Liver (tissue), 8 donors: ENCODE measurements at regions not wholly inside any gene's neighbourhood (a gene's known extent, or its start where the extent isn't known, plus 50 kb on each side); places are given as distances from the start of the nearest gene placed in this dataset.

Experiments used
- DNase-seq: peaks from one replicate; pipeline ENCODE4 v3.0.0-alpha.2; 2017; ENCODE audit warnings: low spot score
- H3K27ac ChIP-seq, 2 donors: one replicate each; pipeline ENCODE4 v1.7.0; 2013; ENCODE audit warnings: inconsistent platforms in 2 of 2, low read length in 2 of 2, control low read depth in 1 of 2, low read depth in 1 of 2, mild to moderate bottlenecking in 1 of 2
- H3K27me3 ChIP-seq, 4 donors: one replicate each; pipeline versions ENCODE4 v1.6.1 to v1.7.0; 2013; ENCODE audit warnings: low read length in 3 of 4, inconsistent platforms in 1 of 4, mild to moderate bottlenecking in 1 of 4, moderate library complexity in 1 of 4; ENCODE audit not compliant: control insufficient read depth in 4 of 4, insufficient read depth in 4 of 4
- H3K36me3 ChIP-seq, 4 donors: one replicate each; pipeline versions ENCODE4 v1.6.1 to v1.7.0; 2013; ENCODE audit warnings: low read length in 3 of 4, mild to moderate bottlenecking in 3 of 4, low read depth in 1 of 4, moderate library complexity in 1 of 4; ENCODE audit not compliant: control insufficient read depth in 4 of 4, insufficient read depth in 3 of 4
- H3K4me1 ChIP-seq, 4 donors: one replicate each; pipeline versions ENCODE4 v1.6.1 to v1.7.0; 2013; ENCODE audit warnings: low read length in 3 of 4, mild to moderate bottlenecking in 3 of 4, moderate library complexity in 1 of 4; ENCODE audit not compliant: control insufficient read depth in 4 of 4, insufficient read depth in 4 of 4
- H3K4me3 ChIP-seq, 3 donors: one replicate each; pipeline versions ENCODE4 v1.6.1 to v1.7.0; 2013; ENCODE audit warnings: low read length in 3 of 3, control low read depth in 1 of 3, low read depth in 1 of 3, mild to moderate bottlenecking in 1 of 3
- H3K9ac ChIP-seq, 2 donors: one replicate each; pipeline ENCODE4 v1.7.0; 2013; ENCODE audit warnings: low read length in 2 of 2, mild to moderate bottlenecking in 2 of 2, moderate library complexity in 2 of 2, control low read depth in 1 of 2, low read depth in 1 of 2
- H3K9me3 ChIP-seq, 4 donors: one replicate each; pipeline versions ENCODE4 v1.6.1 to v1.7.0; 2013; ENCODE audit warnings: low read length in 3 of 4; ENCODE audit not compliant: control insufficient read depth in 4 of 4
- EGR1 ChIP-seq, 2 donors: IDR thresholded peaks; 2 replicates each; pipeline ENCODE4 v1.6.1; 2016 to 2018; ENCODE audit warnings: antibody characterized with exemption in 2 of 2, low read depth in 2 of 2
- FOXA1 ChIP-seq: IDR thresholded peaks from 2 replicates; pipeline ENCODE4 v1.6.1; 2016; ENCODE audit warnings: antibody characterized with exemption
- FOXA2 ChIP-seq: IDR thresholded peaks from 2 replicates; pipeline ENCODE4 v1.6.1; 2016; ENCODE audit warnings: antibody characterized with exemption
- GABPA ChIP-seq, 2 donors: IDR thresholded peaks in 1 of 2; conservative IDR thresholded peaks in 1 of 2; 2 replicates each; pipeline ENCODE4 v1.6.1; 2016; ENCODE audit warnings: antibody characterized with exemption in 2 of 2, mild to moderate bottlenecking in 1 of 2, moderate library complexity in 1 of 2
- HNF4A ChIP-seq, 2 donors: conservative IDR thresholded peaks; 2 replicates each; pipeline ENCODE4 v1.6.1; 2016; ENCODE audit warnings: antibody characterized with exemption in 2 of 2, mild to moderate bottlenecking in 2 of 2
- HNF4G ChIP-seq: IDR thresholded peaks from 2 replicates; pipeline ENCODE4 v1.6.1; 2016; ENCODE audit warnings: antibody characterized with exemption
- JUND ChIP-seq, 2 donors: IDR thresholded peaks; 2 replicates each; pipeline ENCODE4 v1.6.1; 2016; ENCODE audit warnings: antibody characterized with exemption in 2 of 2
- NR2F2 ChIP-seq: IDR thresholded peaks from 2 replicates; pipeline ENCODE4 v1.6.1; 2016; ENCODE audit warnings: antibody characterized with exemption
- RAD21 ChIP-seq, 2 donors: IDR thresholded peaks; 2 replicates each; pipeline ENCODE4 v1.6.1; 2016; ENCODE audit warnings: antibody characterized with exemption in 2 of 2, mild to moderate bottlenecking in 2 of 2
- RXRA ChIP-seq, 2 donors: IDR thresholded peaks; 2 replicates each; pipeline ENCODE4 v1.6.1; 2017 to 2018; ENCODE audit warnings: antibody characterized with exemption in 2 of 2, mild to moderate bottlenecking in 1 of 2
- SP1 ChIP-seq: IDR thresholded peaks from 2 replicates; pipeline ENCODE4 v1.6.1; 2018; ENCODE audit warnings: antibody characterized with exemption, mild to moderate bottlenecking
- TAF1 ChIP-seq: conservative IDR thresholded peaks from 2 replicates; pipeline ENCODE4 v1.6.1; 2016; ENCODE audit warnings: antibody characterized with exemption, mild to moderate bottlenecking
- YY1 ChIP-seq: IDR thresholded peaks from 2 replicates; pipeline ENCODE4 v1.6.1; 2016; ENCODE audit warnings: antibody characterized with exemption, mild to moderate bottlenecking
- WGBS: extraction: QIAGEN DNeasy Blood & Tissue Kit; methylation state at CpG from one replicate; pipeline ENCODE4 v1.1.7; 2013; 5-methylcytosine and 5-hydroxymethylcytosine counted together
- TF ChIP-seq, protein P1 (sequence below): IDR thresholded peaks from 2 replicates; pipeline ENCODE4 v1.6.1; 2016; ENCODE audit warnings: antibody characterized with exemption
- TF ChIP-seq, protein P2 (sequence below): fragments of 150-350 bp; IDR thresholded peaks from 2 replicates; pipeline ENCODE4 v1.5.1; 2017; ENCODE audit warnings: improper control_type of control experiment, low read depth, low read length; ENCODE audit not compliant: missing input control
- TF ChIP-seq, protein P3 (sequence below): IDR thresholded peaks from 2 replicates; pipeline ENCODE4 v1.6.1; 2016; ENCODE audit warnings: antibody characterized with exemption
- TF ChIP-seq, protein P4 (sequence below): IDR thresholded peaks from 2 replicates; pipeline ENCODE4 v1.6.1; 2016; ENCODE audit warnings: antibody characterized with exemption
- TF ChIP-seq, protein P5 (sequence below): IDR thresholded peaks from 2 replicates; pipeline ENCODE4 v1.6.1; 2016; ENCODE audit warnings: antibody characterized with exemption, mild to moderate bottlenecking
- donor health status: healthy.
- donor health status: healthy.
- donor health status: healthy.
- donor health status: healthy.
- donor health status: healthy.

DNA sequence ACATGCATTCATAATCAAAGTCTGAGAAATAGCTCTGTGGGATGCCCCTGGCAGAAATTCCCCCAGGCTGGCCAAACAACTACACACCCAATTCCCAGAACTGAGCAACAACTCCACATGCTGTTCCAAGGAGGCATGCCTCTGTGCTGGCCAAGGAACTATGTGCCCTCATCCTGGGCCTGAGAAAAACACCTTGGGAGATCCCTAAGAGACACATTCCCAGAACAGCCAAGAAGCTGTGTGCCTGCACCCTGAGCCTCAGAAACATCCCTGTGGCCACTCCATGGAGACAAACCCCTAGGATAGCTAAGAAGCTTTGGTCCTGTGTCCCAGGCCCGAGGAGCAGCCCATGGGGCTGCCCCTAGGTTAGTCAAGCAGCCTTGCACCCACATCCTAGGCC is 92.3 kb upstream of the MME start:
- no peak overlapping the region for H3K27ac ChIP-seq
- no peaks in the 10 kb centered on the region for H3K9me3 ChIP-seq
- DNase-seq, result no peak
- H3K27me3 ChIP-seq, result no peaks in the 10 kb centered on the region
- no peak overlapping the region for H3K9ac ChIP-seq
- H3K4me1 ChIP-seq, result no peaks in the 10 kb centered on the region
- 54% methylated on average over 1 of the region's 1 CpG for WGBS
- TF ChIP-seq SP1 (no peak), HNF4A (conservative IDR thresholded peaks at IDR 0.05) (no peak), NR2F2 (no peak), YY1 (no peak), EGR1 (IDR thresholded peaks at IDR 0.05; ENCODE audit: low read depth in 2 of 2) (no peak), HNF4G (no peak)
- TF ChIP-seq, protein P1, sequence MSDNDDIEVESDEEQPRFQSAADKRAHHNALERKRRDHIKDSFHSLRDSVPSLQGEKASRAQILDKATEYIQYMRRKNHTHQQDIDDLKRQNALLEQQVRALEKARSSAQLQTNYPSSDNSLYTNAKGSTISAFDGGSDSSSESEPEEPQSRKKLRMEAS, result no peak
- H3K4me3 ChIP-seq, result no peak overlapping the region
- no peaks in the 10 kb centered on the region for H3K36me3 ChIP-seq

DNA sequence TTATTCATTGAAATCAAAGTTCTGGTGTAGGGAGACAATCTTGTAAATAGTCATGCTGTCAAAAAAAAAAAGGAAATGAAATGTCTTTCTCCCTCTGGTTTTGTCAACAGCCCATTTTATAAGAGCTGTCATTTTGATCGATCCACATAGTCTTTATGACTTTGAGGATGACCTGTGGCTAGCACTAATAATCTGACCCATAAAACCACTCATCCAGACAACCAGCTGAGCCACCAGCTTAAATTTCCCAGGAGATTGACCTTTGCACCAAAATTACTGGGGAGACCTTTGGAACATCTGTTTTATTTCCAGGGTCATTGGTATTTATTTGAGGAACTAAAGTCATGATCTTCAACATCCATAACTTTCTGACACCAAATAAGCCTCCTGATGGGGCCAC is 98.5 kb upstream of the MME start:
- H3K9me3 ChIP-seq, result no peaks in the 10 kb centered on the region
- no peak for TF ChIP-seq HNF4A (conservative IDR thresholded peaks at IDR 0.05)
- TF ChIP-seq JUND (IDR thresholded peaks at IDR 0.05), result no peak
- no peak for TF ChIP-seq EGR1 (IDR thresholded peaks at IDR 0.05; ENCODE audit: low read depth in 2 of 2)
- TF ChIP-seq YY1, result no peak
- no peak for TF ChIP-seq NR2F2
- TF ChIP-seq HNF4G, result no peak
- TF ChIP-seq, protein P2, sequence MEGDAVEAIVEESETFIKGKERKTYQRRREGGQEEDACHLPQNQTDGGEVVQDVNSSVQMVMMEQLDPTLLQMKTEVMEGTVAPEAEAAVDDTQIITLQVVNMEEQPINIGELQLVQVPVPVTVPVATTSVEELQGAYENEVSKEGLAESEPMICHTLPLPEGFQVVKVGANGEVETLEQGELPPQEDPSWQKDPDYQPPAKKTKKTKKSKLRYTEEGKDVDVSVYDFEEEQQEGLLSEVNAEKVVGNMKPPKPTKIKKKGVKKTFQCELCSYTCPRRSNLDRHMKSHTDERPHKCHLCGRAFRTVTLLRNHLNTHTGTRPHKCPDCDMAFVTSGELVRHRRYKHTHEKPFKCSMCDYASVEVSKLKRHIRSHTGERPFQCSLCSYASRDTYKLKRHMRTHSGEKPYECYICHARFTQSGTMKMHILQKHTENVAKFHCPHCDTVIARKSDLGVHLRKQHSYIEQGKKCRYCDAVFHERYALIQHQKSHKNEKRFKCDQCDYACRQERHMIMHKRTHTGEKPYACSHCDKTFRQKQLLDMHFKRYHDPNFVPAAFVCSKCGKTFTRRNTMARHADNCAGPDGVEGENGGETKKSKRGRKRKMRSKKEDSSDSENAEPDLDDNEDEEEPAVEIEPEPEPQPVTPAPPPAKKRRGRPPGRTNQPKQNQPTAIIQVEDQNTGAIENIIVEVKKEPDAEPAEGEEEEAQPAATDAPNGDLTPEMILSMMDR, result no peak
- TF ChIP-seq, protein P3, sequence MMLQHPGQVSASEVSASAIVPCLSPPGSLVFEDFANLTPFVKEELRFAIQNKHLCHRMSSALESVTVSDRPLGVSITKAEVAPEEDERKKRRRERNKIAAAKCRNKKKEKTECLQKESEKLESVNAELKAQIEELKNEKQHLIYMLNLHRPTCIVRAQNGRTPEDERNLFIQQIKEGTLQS, result no peak
- H3K36me3 ChIP-seq, result no peaks in the 10 kb centered on the region
- H3K27me3 ChIP-seq, result no peaks in the 10 kb centered on the region
- 71% methylated on average over 1 of the region's 1 CpG for WGBS
- no peak overlapping the region for H3K9ac ChIP-seq
- H3K4me1 ChIP-seq, result no peaks in the 10 kb centered on the region
- no peak overlapping the region for H3K27ac ChIP-seq
- DNase-seq, result no peak
- H3K4me3 ChIP-seq, result no peak overlapping the region

DNA sequence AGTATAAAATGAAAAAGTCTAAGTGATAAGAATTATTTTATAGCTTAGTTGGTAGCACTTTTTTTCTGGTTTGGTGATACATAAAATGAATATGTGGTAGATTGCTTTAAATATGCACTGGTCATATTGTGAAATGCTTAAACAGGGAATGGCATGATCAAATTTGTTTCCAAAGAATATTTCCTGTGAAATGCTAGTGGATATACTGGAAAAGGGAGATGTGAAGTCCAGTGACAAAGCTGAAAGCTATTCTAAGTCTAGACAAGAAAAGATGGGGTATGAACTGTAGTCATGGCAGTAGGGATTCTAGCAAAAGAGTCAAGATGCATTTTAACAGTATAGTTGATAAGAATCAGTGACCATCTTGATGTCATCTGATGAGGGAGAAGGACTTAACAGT is 98.9 kb upstream of the MME start:
- Histone ChIP-seq H3K9ac (no peak overlapping the region), H3K9me3 (no peaks in the 10 kb centered on the region), H3K27me3 (no peaks in the 10 kb centered on the region), H3K36me3 (no peaks in the 10 kb centered on the region), H3K4me3 (no peak overlapping the region), H3K27ac (no peak overlapping the region), H3K4me1 (no peaks in the 10 kb centered on the region)
- TF ChIP-seq FOXA1 (no peak), TAF1 (no peak), RXRA (IDR thresholded peaks at IDR 0.05) (no peak), YY1 (no peak), NR2F2 (no peak), JUND (IDR thresholded peaks at IDR 0.05) (no peak), RAD21 (IDR thresholded peaks at IDR 0.05) (no peak), HNF4A (conservative IDR thresholded peaks at IDR 0.05) (no peak), SP1 (no peak), FOXA2 (no peak), GABPA (IDR thresholded peaks at IDR 0.05 in 1 of 2, conservative IDR thresholded peaks at IDR 0.05 in 1 of 2) (no peak)
- TF ChIP-seq, protein P2, result no peak
- TF ChIP-seq, protein P4, sequence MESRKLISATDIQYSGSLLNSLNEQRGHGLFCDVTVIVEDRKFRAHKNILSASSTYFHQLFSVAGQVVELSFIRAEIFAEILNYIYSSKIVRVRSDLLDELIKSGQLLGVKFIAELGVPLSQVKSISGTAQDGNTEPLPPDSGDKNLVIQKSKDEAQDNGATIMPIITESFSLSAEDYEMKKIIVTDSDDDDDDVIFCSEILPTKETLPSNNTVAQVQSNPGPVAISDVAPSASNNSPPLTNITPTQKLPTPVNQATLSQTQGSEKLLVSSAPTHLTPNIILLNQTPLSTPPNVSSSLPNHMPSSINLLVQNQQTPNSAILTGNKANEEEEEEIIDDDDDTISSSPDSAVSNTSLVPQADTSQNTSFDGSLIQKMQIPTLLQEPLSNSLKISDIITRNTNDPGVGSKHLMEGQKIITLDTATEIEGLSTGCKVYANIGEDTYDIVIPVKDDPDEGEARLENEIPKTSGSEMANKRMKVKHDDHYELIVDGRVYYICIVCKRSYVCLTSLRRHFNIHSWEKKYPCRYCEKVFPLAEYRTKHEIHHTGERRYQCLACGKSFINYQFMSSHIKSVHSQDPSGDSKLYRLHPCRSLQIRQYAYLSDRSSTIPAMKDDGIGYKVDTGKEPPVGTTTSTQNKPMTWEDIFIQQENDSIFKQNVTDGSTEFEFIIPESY, result no peak
- TF ChIP-seq, protein P5, sequence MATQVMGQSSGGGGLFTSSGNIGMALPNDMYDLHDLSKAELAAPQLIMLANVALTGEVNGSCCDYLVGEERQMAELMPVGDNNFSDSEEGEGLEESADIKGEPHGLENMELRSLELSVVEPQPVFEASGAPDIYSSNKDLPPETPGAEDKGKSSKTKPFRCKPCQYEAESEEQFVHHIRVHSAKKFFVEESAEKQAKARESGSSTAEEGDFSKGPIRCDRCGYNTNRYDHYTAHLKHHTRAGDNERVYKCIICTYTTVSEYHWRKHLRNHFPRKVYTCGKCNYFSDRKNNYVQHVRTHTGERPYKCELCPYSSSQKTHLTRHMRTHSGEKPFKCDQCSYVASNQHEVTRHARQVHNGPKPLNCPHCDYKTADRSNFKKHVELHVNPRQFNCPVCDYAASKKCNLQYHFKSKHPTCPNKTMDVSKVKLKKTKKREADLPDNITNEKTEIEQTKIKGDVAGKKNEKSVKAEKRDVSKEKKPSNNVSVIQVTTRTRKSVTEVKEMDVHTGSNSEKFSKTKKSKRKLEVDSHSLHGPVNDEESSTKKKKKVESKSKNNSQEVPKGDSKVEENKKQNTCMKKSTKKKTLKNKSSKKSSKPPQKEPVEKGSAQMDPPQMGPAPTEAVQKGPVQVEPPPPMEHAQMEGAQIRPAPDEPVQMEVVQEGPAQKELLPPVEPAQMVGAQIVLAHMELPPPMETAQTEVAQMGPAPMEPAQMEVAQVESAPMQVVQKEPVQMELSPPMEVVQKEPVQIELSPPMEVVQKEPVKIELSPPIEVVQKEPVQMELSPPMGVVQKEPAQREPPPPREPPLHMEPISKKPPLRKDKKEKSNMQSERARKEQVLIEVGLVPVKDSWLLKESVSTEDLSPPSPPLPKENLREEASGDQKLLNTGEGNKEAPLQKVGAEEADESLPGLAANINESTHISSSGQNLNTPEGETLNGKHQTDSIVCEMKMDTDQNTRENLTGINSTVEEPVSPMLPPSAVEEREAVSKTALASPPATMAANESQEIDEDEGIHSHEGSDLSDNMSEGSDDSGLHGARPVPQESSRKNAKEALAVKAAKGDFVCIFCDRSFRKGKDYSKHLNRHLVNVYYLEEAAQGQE, result no peak
- DNase-seq, result no peak
